GM12865 (cell line): ENCODE measurements at regions not wholly inside any gene's neighbourhood (a gene's known extent, or its start where the extent isn't known, plus 50 kb on each side); places are given as distances from the start of the nearest gene placed in this dataset.
A peak's percentile ranks its signal among the peaks of the same experiment; 100 is the strongest.

ENCODE experiments used
- DNase-seq: peaks from one replicate; pipeline ENCODE4 v3.0.0; 2010; ENCODE audit warnings: low read depth
- H3K4me3 ChIP-seq: 2 replicates; pipeline ENCODE4 v1.5.1; 2011; ENCODE audit warnings: mild to moderate bottlenecking, low read depth, low read length, control low read depth
- TF ChIP-seq, protein P1 (sequence below): IDR thresholded peaks from 2 replicates; pipeline ENCODE4 v1.5.1; 2011; ENCODE audit warnings: low read length, control low read depth, low read depth, inconsistent platforms; ENCODE audit not compliant: insufficient read depth; ENCODE audit errors: missing control alignments

DNA sequence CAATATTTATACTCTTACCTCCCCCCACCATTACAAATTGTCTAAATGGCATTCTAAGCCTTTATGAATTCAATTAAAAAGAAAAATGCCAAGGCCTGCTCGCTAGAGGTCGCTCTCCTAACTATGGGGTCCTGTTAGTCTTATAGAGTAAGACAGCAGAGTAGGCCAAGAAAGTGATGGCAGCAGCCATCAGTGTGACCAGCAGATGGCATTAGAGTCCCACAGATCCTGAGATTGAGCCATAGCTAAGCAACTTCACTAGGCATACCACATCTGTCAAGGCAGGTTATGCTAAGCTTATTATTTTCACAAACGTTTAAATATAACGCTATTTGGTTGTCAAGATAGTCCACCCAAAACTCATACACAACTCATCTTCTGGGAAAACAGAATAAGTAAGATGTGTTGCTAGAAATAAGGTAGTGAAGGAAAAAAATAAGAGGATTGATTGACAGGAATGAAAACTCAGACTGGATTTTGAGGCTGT, 57.6 kb upstream of the SCAF8 start:
- TF ChIP-seq, protein P1, sequence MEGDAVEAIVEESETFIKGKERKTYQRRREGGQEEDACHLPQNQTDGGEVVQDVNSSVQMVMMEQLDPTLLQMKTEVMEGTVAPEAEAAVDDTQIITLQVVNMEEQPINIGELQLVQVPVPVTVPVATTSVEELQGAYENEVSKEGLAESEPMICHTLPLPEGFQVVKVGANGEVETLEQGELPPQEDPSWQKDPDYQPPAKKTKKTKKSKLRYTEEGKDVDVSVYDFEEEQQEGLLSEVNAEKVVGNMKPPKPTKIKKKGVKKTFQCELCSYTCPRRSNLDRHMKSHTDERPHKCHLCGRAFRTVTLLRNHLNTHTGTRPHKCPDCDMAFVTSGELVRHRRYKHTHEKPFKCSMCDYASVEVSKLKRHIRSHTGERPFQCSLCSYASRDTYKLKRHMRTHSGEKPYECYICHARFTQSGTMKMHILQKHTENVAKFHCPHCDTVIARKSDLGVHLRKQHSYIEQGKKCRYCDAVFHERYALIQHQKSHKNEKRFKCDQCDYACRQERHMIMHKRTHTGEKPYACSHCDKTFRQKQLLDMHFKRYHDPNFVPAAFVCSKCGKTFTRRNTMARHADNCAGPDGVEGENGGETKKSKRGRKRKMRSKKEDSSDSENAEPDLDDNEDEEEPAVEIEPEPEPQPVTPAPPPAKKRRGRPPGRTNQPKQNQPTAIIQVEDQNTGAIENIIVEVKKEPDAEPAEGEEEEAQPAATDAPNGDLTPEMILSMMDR = peak; percentile 99
- H3K4me3 ChIP-seq = no peak overlapping the region
- peak; percentile 95 for DNase-seq

DNA sequence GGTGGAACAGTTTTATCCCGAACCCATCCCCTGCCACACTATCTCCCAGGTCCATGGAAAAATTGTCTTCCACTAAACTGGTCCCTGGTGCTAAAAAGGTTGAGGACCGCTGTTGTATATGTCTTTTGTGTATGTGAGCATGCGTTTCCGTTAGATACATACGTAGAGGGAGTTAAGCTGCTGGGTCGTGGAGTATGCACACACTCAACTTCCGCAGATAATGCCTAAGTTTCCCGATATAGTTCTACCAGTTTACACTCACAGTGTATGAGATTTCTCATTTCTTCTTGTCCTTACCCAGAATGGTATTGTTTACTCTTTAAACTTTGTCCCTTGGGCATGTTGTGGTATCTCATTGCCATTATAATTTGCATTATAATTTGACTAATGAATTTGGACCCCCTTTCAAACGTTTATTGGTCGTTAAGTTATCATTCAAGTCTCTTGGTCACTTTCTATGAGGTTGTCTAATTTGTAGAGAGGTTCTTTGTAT, 50.5 kb upstream of the SCAF8 start:
- TF ChIP-seq, protein P1 = no peak
- no peak overlapping the region for H3K4me3 ChIP-seq
- no peak for DNase-seq
